Ishikawa (cell line): ENCODE measurements at regions not wholly inside any gene's neighbourhood (a gene's known extent, or its start where the extent isn't known, plus 50 kb on each side); places are given as distances from the start of the nearest gene placed in this dataset.

ENCODE experiments used
- CEBPB ChIP-seq: IDR thresholded peaks from 2 replicates; pipeline ENCODE4 v1.6.1; 2012
- CREB1 ChIP-seq: IDR thresholded peaks from 2 replicates; pipeline ENCODE4 v1.6.1; 2012; ENCODE audit warnings: low read depth
- EGR1 ChIP-seq: IDR thresholded peaks from 2 replicates; pipeline ENCODE4 v1.6.1; 2012
- EP300 ChIP-seq: IDR thresholded peaks from 2 replicates; pipeline ENCODE4 v1.6.1; 2012; ENCODE audit warnings: borderline replicate concordance
- FOXM1 ChIP-seq: IDR thresholded peaks from 2 replicates; pipeline ENCODE4 v1.6.1; 2012; ENCODE audit warnings: low read depth, borderline replicate concordance
- NFIC ChIP-seq: IDR thresholded peaks from 2 replicates; pipeline ENCODE4 v1.6.1; 2012
- RAD21 ChIP-seq: IDR thresholded peaks from 2 replicates; pipeline ENCODE4 v1.6.1; 2012; ENCODE audit warnings: low read depth
- REST ChIP-seq: IDR thresholded peaks from 2 replicates; pipeline ENCODE4 v1.6.1; 2012; ENCODE audit warnings: low read depth, mild to moderate bottlenecking
- TAF1 ChIP-seq: IDR thresholded peaks from 2 replicates; pipeline ENCODE4 v1.6.1; 2012; ENCODE audit warnings: low read depth, mild to moderate bottlenecking
- TCF12 ChIP-seq: IDR thresholded peaks from 2 replicates; pipeline ENCODE4 v1.6.1; 2012; ENCODE audit warnings: low read depth
- TEAD4 ChIP-seq: IDR thresholded peaks from 2 replicates; pipeline ENCODE4 v1.6.1; 2012
- YY1 ChIP-seq: IDR thresholded peaks from 2 replicates; pipeline ENCODE4 v1.6.1; 2012; ENCODE audit warnings: low read depth
- ZBTB7A ChIP-seq: IDR thresholded peaks from 2 replicates; pipeline ENCODE4 v1.6.1; 2012; ENCODE audit warnings: low read depth
- TF ChIP-seq, protein P1 (sequence below): IDR thresholded peaks from 2 replicates; pipeline ENCODE4 v1.6.1; 2012
- TF ChIP-seq, protein P2 (sequence below): IDR thresholded peaks from 2 replicates; pipeline ENCODE4 v1.6.1; 2012

- TF ChIP-seq TCF12: no peak
- no peak for TF ChIP-seq EGR1
- no peak for TF ChIP-seq TEAD4
- TF ChIP-seq EP300: no peak
- TF ChIP-seq CREB1: no peak
- TF ChIP-seq YY1: no peak
- no peak for TF ChIP-seq ZBTB7A
- TF ChIP-seq, protein P1, sequence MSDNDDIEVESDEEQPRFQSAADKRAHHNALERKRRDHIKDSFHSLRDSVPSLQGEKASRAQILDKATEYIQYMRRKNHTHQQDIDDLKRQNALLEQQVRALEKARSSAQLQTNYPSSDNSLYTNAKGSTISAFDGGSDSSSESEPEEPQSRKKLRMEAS: no peak
- no peak for TF ChIP-seq FOXM1
- TF ChIP-seq NFIC: no peak
- no peak for TF ChIP-seq TAF1
- TF ChIP-seq REST: no peak
Measured at GRCh38 chr2:45236268-45236667, 227.0 kb upstream of the SIX2 start.

GRCh38 chr2:45233301-45233700 lies 224.0 kb upstream of the SIX2 start:
- TF ChIP-seq EP300 (no peak), ZBTB7A (no peak)

DNA sequence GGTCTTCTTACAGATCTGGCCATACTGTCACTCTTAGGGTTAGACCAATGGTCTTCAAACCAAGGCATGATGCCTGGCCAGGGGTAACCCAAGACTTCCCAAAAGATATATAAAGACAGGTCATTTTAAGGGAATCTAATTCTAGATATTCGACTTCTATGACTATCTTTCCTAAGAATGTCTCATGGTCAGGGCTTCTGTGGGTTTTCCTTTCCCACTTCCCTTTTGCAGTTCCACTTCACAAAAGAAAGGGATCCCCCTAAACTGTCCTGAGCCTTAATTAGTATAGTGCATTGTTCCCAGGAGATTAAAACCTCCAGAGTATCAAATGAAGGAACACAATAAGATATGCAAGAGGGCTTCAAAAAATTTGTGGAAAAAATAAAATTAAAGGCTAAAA lies 223.6 kb upstream of the SIX2 start:
- TF ChIP-seq ZBTB7A (no peak), TEAD4 (no peak), RAD21 (no peak), TAF1 (no peak), EGR1 (no peak), CEBPB (no peak), EP300 (no peak), FOXM1 (no peak), TCF12 (no peak), REST (no peak), CREB1 (no peak), NFIC (no peak), YY1 (no peak)
- TF ChIP-seq, protein P2, sequence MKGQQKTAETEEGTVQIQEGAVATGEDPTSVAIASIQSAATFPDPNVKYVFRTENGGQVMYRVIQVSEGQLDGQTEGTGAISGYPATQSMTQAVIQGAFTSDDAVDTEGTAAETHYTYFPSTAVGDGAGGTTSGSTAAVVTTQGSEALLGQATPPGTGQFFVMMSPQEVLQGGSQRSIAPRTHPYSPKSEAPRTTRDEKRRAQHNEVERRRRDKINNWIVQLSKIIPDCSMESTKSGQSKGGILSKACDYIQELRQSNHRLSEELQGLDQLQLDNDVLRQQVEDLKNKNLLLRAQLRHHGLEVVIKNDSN: no peak
- TF ChIP-seq, protein P1: no peak

GRCh38 chr2:45229411-45229810 lies 220.2 kb upstream of the SIX2 start:
- TF ChIP-seq REST (no peak), TCF12 (no peak), CREB1 (no peak), RAD21 (no peak), EP300 (no peak), TEAD4 (no peak), EGR1 (no peak), YY1 (no peak), NFIC (no peak), ZBTB7A (no peak), FOXM1 (no peak), TAF1 (no peak), CEBPB (no peak)
- TF ChIP-seq, protein P1: no peak
- TF ChIP-seq, protein P2: no peak
